DMS53 treated with DMSO at 0.1 percent for 48 hours (cell line): ENCODE measurements at regions not wholly inside any gene's neighbourhood (a gene's known extent, or its start where the extent isn't known, plus 50 kb on each side); places are given as distances from the start of the nearest gene placed in this dataset.

Experiments used
- DNase-seq: peaks from one replicate; lab custom pipeline; 2025; ENCODE audit not compliant: unreplicated experiment; lab: John Stamatoyannopoulos, UW

- DNase-seq: no peak
Observed at GRCh38 chr14:100658181-100658886, 68.4 kb upstream of the DLK1 start.

- no peak for DNase-seq
Observed at GRCh38 chr14:100659345-100660001, 67.2 kb upstream of the DLK1 start.

GRCh38 chr14:100660498-100660881 is 66.2 kb upstream of the DLK1 start:
- no peak for DNase-seq

- DNase-seq: no peak
Observed at GRCh38 chr14:100660882-100661635, 65.6 kb upstream of the DLK1 start.

- DNase-seq: peak; percentile 18
Observed at GRCh38 chr14:100662879-100663760, 63.6 kb upstream of the DLK1 start.

GRCh38 chr14:100663761-100664052 is 63.0 kb upstream of the DLK1 start:
- DNase-seq: no peak

GRCh38 chr14:100664231-100664630 is 62.5 kb upstream of the DLK1 start:
- no peak for DNase-seq

- DNase-seq: no peak
Observed at GRCh38 chr14:100664841-100665510, 61.7 kb upstream of the DLK1 start.

GRCh38 chr14:100665511-100666032 is 61.1 kb upstream of the DLK1 start:
- no peak for DNase-seq

GRCh38 chr14:100666403-100666802 is 60.3 kb upstream of the DLK1 start:
- DNase-seq: no peak

GRCh38 chr14:100666851-100667250 is 59.8 kb upstream of the DLK1 start:
- no peak for DNase-seq

- DNase-seq: no peak
Observed at GRCh38 chr14:100667656-100668055, 59.0 kb upstream of the DLK1 start.

- DNase-seq: no peak
Observed at GRCh38 chr14:100668352-100668751, 58.3 kb upstream of the DLK1 start.

GRCh38 chr14:100669011-100669412 is 57.7 kb upstream of the DLK1 start:
- DNase-seq: no peak

- DNase-seq: no peak
Observed at GRCh38 chr14:100669468-100669867, 57.2 kb upstream of the DLK1 start.

- DNase-seq: no peak
Observed at GRCh38 chr14:100670017-100670752, 56.5 kb upstream of the DLK1 start.

- DNase-seq: no peak
Observed at GRCh38 chr14:100670753-100671049, 56.0 kb upstream of the DLK1 start.

GRCh38 chr14:100671386-100671901 is 55.2 kb upstream of the DLK1 start:
- DNase-seq: no peak

- no peak for DNase-seq
Observed at GRCh38 chr14:100671906-100672305, 54.8 kb upstream of the DLK1 start.
